Bronchial epithelial cell (primary cell): ENCODE measurements at regions not wholly inside any gene's neighbourhood (a gene's known extent, or its start where the extent isn't known, plus 50 kb on each side); places are given as distances from the start of the nearest gene placed in this dataset.

ENCODE experiments used
- DNase-seq: peaks from one replicate; pipeline ENCODE4 v3.0.0-alpha.2; 2010; ENCODE audit warnings: low read depth
- FAIRE-seq: peaks from 2 replicates; lab custom pipeline; 2011; peaks lifted over from hg19 to GRCh38; lab: Jason Lieb, UNC
- H3K27me3 ChIP-seq: 2 replicates; pipeline ENCODE4 v1.5.1; 2011; ENCODE audit warnings: low read length; ENCODE audit not compliant: control insufficient read depth, insufficient read depth
- H3K36me3 ChIP-seq: 2 replicates; pipeline ENCODE4 v1.5.1; 2011; ENCODE audit warnings: low read length; ENCODE audit not compliant: control insufficient read depth, insufficient read depth
- H3K4me3 ChIP-seq: 2 replicates; pipeline ENCODE4 v1.5.1; 2011; ENCODE audit warnings: mild to moderate bottlenecking, low read depth, low read length, control low read depth
- CTCF ChIP-seq: IDR thresholded peaks from 2 replicates; pipeline ENCODE4 v1.5.1; 2011; ENCODE audit warnings: mild to moderate bottlenecking, moderate library complexity, low read length, control low read depth, inconsistent platforms; ENCODE audit not compliant: insufficient read depth, severe bottlenecking

GRCh38 chr17:37827905-37828650 lies 83.2 kb upstream of the HNF1B start:
- FAIRE-seq (no peak), DNase-seq (no peak)
- H3K27me3 ChIP-seq: no peaks in the 10 kb centered on the region
- TF ChIP-seq CTCF: no peak
- H3K4me3 ChIP-seq: no peak overlapping the region
- H3K36me3 ChIP-seq: no peaks in the 10 kb centered on the region

GRCh38 chr17:37826497-37827430 lies 81.9 kb upstream of the HNF1B start:
- Histone ChIP-seq H3K36me3 (no peaks in the 10 kb centered on the region), H3K4me3 (no peak overlapping the region), H3K27me3 (no peaks in the 10 kb centered on the region)
- FAIRE-seq (no peak), DNase-seq (no peak)
- TF ChIP-seq CTCF: no peak

- no peak for TF ChIP-seq CTCF
- FAIRE-seq (no peak), DNase-seq (no peak)
- Histone ChIP-seq H3K4me3 (no peak overlapping the region), H3K36me3 (no peaks in the 10 kb centered on the region), H3K27me3 (no peaks in the 10 kb centered on the region)
Measured at GRCh38 chr17:37825851-37826250, 81.0 kb upstream of the HNF1B start.

- no peak for TF ChIP-seq CTCF
- Histone ChIP-seq H3K27me3 (no peaks in the 10 kb centered on the region), H3K36me3 (no peaks in the 10 kb centered on the region), H3K4me3 (no peak overlapping the region)
- peak; percentile 94 for DNase-seq
- FAIRE-seq: no peak
Measured at GRCh38 chr17:37824534-37825485, 80.0 kb upstream of the HNF1B start.

GRCh38 chr17:37823996-37824395 lies 79.1 kb upstream of the HNF1B start:
- Histone ChIP-seq H3K27me3 (no peaks in the 10 kb centered on the region), H3K36me3 (no peaks in the 10 kb centered on the region), H3K4me3 (no peak overlapping the region)
- TF ChIP-seq CTCF: no peak
- no peak for FAIRE-seq
- no peak for DNase-seq
